VCaP (cell line): ENCODE measurements at regions not wholly inside any gene's neighbourhood (a gene's known extent, or its start where the extent isn't known, plus 50 kb on each side); places are given as distances from the start of the nearest gene placed in this dataset.

Source experiments
- H3K27ac ChIP-seq: fragments of 450-650 bp; 2 replicates; pipeline ENCODE4 v1.5.1; 2017
- CTCF ChIP-seq: fragments of 450-650 bp; conservative IDR thresholded peaks from 2 replicates; pipeline ENCODE4 v1.5.1; 2017; ENCODE audit warnings: mild to moderate bottlenecking, moderate library complexity

- no peak for TF ChIP-seq CTCF
- no peak overlapping the region for H3K27ac ChIP-seq
Observed at GRCh38 chr15:87167706-87168105, 1088.0 kb downstream of the AGBL1 start.

GRCh38 chr15:87167055-87167454, 1087.4 kb downstream of the AGBL1 start:
- no peak overlapping the region for H3K27ac ChIP-seq
- TF ChIP-seq CTCF = no peak

GRCh38 chr15:87155771-87156170, 1076.1 kb downstream of the AGBL1 start:
- TF ChIP-seq CTCF = no peak
- no peak overlapping the region for H3K27ac ChIP-seq

GRCh38 chr15:87154761-87155160, 1075.1 kb downstream of the AGBL1 start:
- TF ChIP-seq CTCF = no peak
- H3K27ac ChIP-seq = no peak overlapping the region

- TF ChIP-seq CTCF = no peak
- no peak overlapping the region for H3K27ac ChIP-seq
Observed at GRCh38 chr15:87151202-87151748, 1071.6 kb downstream of the AGBL1 start.

GRCh38 chr15:87145696-87146095, 1066.0 kb downstream of the AGBL1 start:
- no peak for TF ChIP-seq CTCF

GRCh38 chr15:87144775-87145174, 1065.1 kb downstream of the AGBL1 start:
- no peak for TF ChIP-seq CTCF
- no peak overlapping the region for H3K27ac ChIP-seq

More at GRCh38 chr15:87145696-87146095, 1066.0 kb downstream of the AGBL1 start:
- H3K27ac ChIP-seq = no peak overlapping the region

- H3K27ac ChIP-seq = no peak overlapping the region
- TF ChIP-seq CTCF = no peak
Observed at GRCh38 chr15:87142096-87142495, 1062.4 kb downstream of the AGBL1 start.
